H9 (cell line): ENCODE measurements at regions not wholly inside any gene's neighbourhood (a gene's known extent, or its start where the extent isn't known, plus 50 kb on each side); places are given as distances from the start of the nearest gene placed in this dataset.
"Not testable (repeated sequence)": the region's sequence is repeated elsewhere in the genome, so short reads cannot be mapped to it uniquely, and the experiment has no call there.

Experiments used
- DNase-seq: peaks from one replicate; pipeline ENCODE4 v3.0.0-alpha.2; 2017
- H2AFZ ChIP-seq: one replicate; pipeline ENCODE4 v1.6.1; 2013; ENCODE audit warnings: mild to moderate bottlenecking, low read length, control low read depth, moderate library complexity
- H2AK5ac ChIP-seq: 2 replicates; pipeline ENCODE4 v1.6.1; 2013; ENCODE audit warnings: low read length, control low read depth, mixed read lengths; ENCODE audit not compliant: insufficient read length
- H2BK120ac ChIP-seq: one replicate; pipeline ENCODE4 v1.6.1; 2013; ENCODE audit warnings: low read depth, mild to moderate bottlenecking, low read length, control low read depth, inconsistent platforms; ENCODE audit not compliant: poor library complexity, severe bottlenecking
- H2BK12ac ChIP-seq: 2 replicates; pipeline ENCODE4 v1.6.1; 2013; ENCODE audit warnings: low read length, control low read depth, mixed read lengths, low read depth; ENCODE audit not compliant: insufficient read length
- H2BK15ac ChIP-seq: 2 replicates; pipeline ENCODE4 v1.6.1; 2013; ENCODE audit warnings: low read depth, low read length, control low read depth
- H2BK20ac ChIP-seq: one replicate; pipeline ENCODE4 v1.6.1; 2013; ENCODE audit warnings: low read depth, mild to moderate bottlenecking, low read length, control low read depth, inconsistent platforms; ENCODE audit not compliant: poor library complexity, severe bottlenecking
- H2BK5ac ChIP-seq: 2 replicates; pipeline ENCODE4 v1.6.1; 2013; ENCODE audit warnings: low read length, control low read depth, mixed read lengths; ENCODE audit not compliant: insufficient read length
- H3K14ac ChIP-seq: 2 replicates; pipeline ENCODE4 v1.6.1; 2013; ENCODE audit warnings: low read length, control low read depth; ENCODE audit not compliant: insufficient read depth
- H3K18ac ChIP-seq: 2 replicates; pipeline ENCODE4 v1.6.1; 2013; ENCODE audit warnings: low read depth, mild to moderate bottlenecking, mixed read lengths, low read length, control low read depth; ENCODE audit not compliant: insufficient read length
- H3K23ac ChIP-seq: 2 replicates; pipeline ENCODE4 v1.6.1; 2013; ENCODE audit warnings: low read length, control low read depth, mixed read lengths, low read depth; ENCODE audit not compliant: insufficient read length
- H3K23me2 ChIP-seq: 2 replicates; pipeline ENCODE4 v1.6.1; 2013; ENCODE audit warnings: low read depth, mild to moderate bottlenecking, mixed read lengths, low read length, control low read depth; ENCODE audit not compliant: insufficient read length, poor library complexity, severe bottlenecking
- H3K27ac ChIP-seq: 2 replicates; pipeline ENCODE4 v1.5.1; 2013; ENCODE audit warnings: low read length, control low read depth, mixed read lengths, low read depth; ENCODE audit not compliant: insufficient read length
- H3K27me3 ChIP-seq: 2 replicates; pipeline ENCODE4 v1.6.1; 2013; ENCODE audit warnings: low read length, control low read depth, inconsistent platforms; ENCODE audit not compliant: insufficient read depth
- H3K4ac ChIP-seq: 2 replicates; pipeline ENCODE4 v1.6.1; 2013; ENCODE audit warnings: low read depth, mild to moderate bottlenecking, control low read depth, inconsistent platforms, low read length, moderate library complexity
- H3K4me1 ChIP-seq: 2 replicates; pipeline ENCODE4 v1.6.1; 2013; ENCODE audit warnings: low read length, control low read depth, inconsistent platforms; ENCODE audit not compliant: insufficient read depth
- H3K4me2 ChIP-seq: 2 replicates; pipeline ENCODE4 v1.6.1; 2013; ENCODE audit warnings: low read length, control low read depth, mixed read lengths; ENCODE audit not compliant: insufficient read length, insufficient read depth
- H3K56ac ChIP-seq: 2 replicates; pipeline ENCODE4 v1.6.1; 2013; ENCODE audit warnings: low read depth, mild to moderate bottlenecking, mixed read lengths, low read length, control low read depth; ENCODE audit not compliant: insufficient read length
- H3K79me1 ChIP-seq: 2 replicates; pipeline ENCODE4 v1.6.1; 2013; ENCODE audit warnings: low read depth, mild to moderate bottlenecking, moderate library complexity, low read length, control low read depth, inconsistent platforms; ENCODE audit not compliant: insufficient read depth, poor library complexity, severe bottlenecking
- H3K79me2 ChIP-seq: 2 replicates; pipeline ENCODE4 v1.6.1; 2013; ENCODE audit warnings: low read length, control low read depth, inconsistent platforms; ENCODE audit not compliant: insufficient read depth
- H3K9ac ChIP-seq: 2 replicates; pipeline ENCODE4 v1.6.1; 2013; ENCODE audit warnings: low read length, control low read depth, mixed read lengths; ENCODE audit not compliant: insufficient read length; ENCODE audit errors: extremely low read depth
- H3K9me3 ChIP-seq: one replicate; pipeline ENCODE4 v1.6.1; 2013; ENCODE audit warnings: low read depth, low read length, inconsistent platforms; ENCODE audit not compliant: control insufficient read depth
- H3T11ph ChIP-seq: one replicate; pipeline ENCODE4 v1.6.1; 2013; ENCODE audit warnings: mild to moderate bottlenecking, low read length, control low read depth, inconsistent platforms
- H4K20me1 ChIP-seq: one replicate; pipeline ENCODE4 v1.6.1; 2013; ENCODE audit not compliant: control insufficient read depth, insufficient read length, insufficient read depth
- H4K5ac ChIP-seq: 2 replicates; pipeline ENCODE4 v1.6.1; 2013; ENCODE audit warnings: low read depth, mild to moderate bottlenecking, mixed read lengths, low read length, control low read depth; ENCODE audit not compliant: insufficient read length
- H4K8ac ChIP-seq: replicated peaks from 2 replicates; pipeline ENCODE4 v1.6.1; 2013; ENCODE audit warnings: low read length, control low read depth, mixed read lengths, low read depth; ENCODE audit not compliant: insufficient read length
- H4K91ac ChIP-seq: 2 replicates; pipeline ENCODE4 v1.6.1; 2013; ENCODE audit warnings: low read depth, mild to moderate bottlenecking, moderate library complexity, mixed read lengths, low read length, control low read depth; ENCODE audit not compliant: insufficient read length
- H3K27ac Mint-ChIP-seq, 3 experiments: 2 replicates in 2 of 3; 3 replicates in 1 of 3; pipeline ENCODE4 v1.8.0; 2020 to 2021; ENCODE audit warnings: mixed read lengths in 3 of 3, mild to moderate bottlenecking in 1 of 3, moderate library complexity in 1 of 3
- H3K27me3 Mint-ChIP-seq: 2 replicates; pipeline ENCODE4 v1.8.0; 2021; ENCODE audit warnings: low read depth, mild to moderate bottlenecking, moderate library complexity, mixed read lengths
- H3K36me3 Mint-ChIP-seq, 3 experiments: 2 replicates in 2 of 3; 3 replicates in 1 of 3; pipeline ENCODE4 v1.8.0; 2020 to 2021; ENCODE audit warnings: low read depth in 3 of 3, mixed read lengths in 3 of 3; ENCODE audit not compliant: insufficient read depth in 1 of 3
- H3K4me1 Mint-ChIP-seq, 2 experiments: 2 replicates each; pipeline ENCODE4 v1.8.0; 2020; ENCODE audit warnings: mixed read lengths in 2 of 2
- H3K4me3 Mint-ChIP-seq, 2 experiments: 2 replicates in 1 of 2; 3 replicates in 1 of 2; pipeline ENCODE4 v1.8.0; 2020 to 2021; ENCODE audit warnings: mild to moderate bottlenecking in 2 of 2, mixed read lengths in 2 of 2, moderate library complexity in 1 of 2
- H3K9me3 Mint-ChIP-seq, 2 experiments: 2 replicates in 1 of 2; 3 replicates in 1 of 2; pipeline ENCODE4 v1.8.0; 2020; ENCODE audit warnings: mild to moderate bottlenecking in 2 of 2, mixed read lengths in 2 of 2, moderate library complexity in 1 of 2
- WGBS: extraction: QIAGEN DNeasy Blood & Tissue Kit; methylation state at CpG from one replicate; pipeline ENCODE4 v1.1.7; 2013; ENCODE audit warnings: missing lambda C conversion rate, low lambda C conversion rate, mixed read lengths; ENCODE audit not compliant: insufficient read length; ENCODE audit errors: extremely low coverage; 5-methylcytosine and 5-hydroxymethylcytosine counted together

DNA sequence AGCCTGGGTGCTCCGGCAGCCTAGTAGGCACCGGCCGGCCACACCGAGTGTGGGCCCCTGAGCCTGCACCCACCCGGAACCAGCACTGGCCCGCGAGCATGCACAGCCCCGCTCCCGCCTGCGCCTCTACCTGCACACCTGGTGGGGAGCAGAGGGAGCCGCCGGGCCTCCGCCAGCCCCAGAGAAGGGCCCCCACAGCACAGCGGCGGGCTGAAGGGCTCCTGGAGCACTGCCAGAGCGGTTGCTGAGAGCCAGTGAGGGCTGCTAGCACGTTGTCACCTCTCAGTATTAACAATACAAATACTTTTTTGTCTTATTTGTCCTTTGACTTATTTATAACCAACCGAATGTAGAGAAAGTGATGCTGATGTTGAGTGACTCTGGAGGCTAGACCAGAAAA lies 842.4 kb upstream of the TPTE start:
- not testable (repeated sequence) for DNase-seq, H3K4ac ChIP-seq, H3K79me1 ChIP-seq, H3K4me2 ChIP-seq, H2BK5ac ChIP-seq, H4K8ac ChIP-seq, H4K5ac ChIP-seq, H3K9me3 ChIP-seq, H3K27me3 Mint-ChIP-seq, H2BK12ac ChIP-seq, H3T11ph ChIP-seq, H3K23me2 ChIP-seq, H2BK20ac ChIP-seq, H4K91ac ChIP-seq, H2BK120ac ChIP-seq, H3K27me3 ChIP-seq, H3K79me2 ChIP-seq, H2AK5ac ChIP-seq, H2BK15ac ChIP-seq, H3K23ac ChIP-seq, H3K4me1 Mint-ChIP-seq, H3K9ac ChIP-seq, H3K56ac ChIP-seq, H3K4me1 ChIP-seq, H3K36me3 Mint-ChIP-seq, H3K4me3 Mint-ChIP-seq, H3K18ac ChIP-seq, H4K20me1 ChIP-seq, H2AFZ ChIP-seq, H3K14ac ChIP-seq, H3K27ac Mint-ChIP-seq, H3K27ac ChIP-seq
- H3K9me3 Mint-ChIP-seq, result peaks cover 12% of the 10 kb centered on the region in 2 experiments; a peak in 3 of 5 replicates
- no CpG with 5 or more reads among the region's 18 CpGs for WGBS

DNA sequence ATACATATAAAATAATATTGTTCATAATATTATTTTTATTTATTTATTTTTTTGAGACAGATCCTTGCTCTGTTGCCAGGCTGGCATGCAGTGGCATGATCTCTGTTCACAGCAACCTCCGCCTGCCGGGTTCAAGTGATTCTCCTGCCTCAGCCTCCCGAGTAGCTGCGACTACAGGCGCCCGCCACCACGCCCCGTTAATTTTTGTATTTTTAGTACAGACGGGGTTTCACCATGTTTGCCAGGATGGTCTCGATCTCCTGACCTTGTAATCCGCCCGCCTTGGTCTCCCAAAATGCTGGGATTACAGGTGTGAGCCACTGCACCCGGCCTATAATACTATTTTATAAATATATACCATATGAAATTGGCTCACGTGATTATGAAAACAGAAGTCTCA lies 832.4 kb upstream of the TPTE start:
- not testable (repeated sequence) for H3T11ph ChIP-seq, H3K79me2 ChIP-seq, H3K79me1 ChIP-seq, DNase-seq, H3K4ac ChIP-seq, H3K27ac Mint-ChIP-seq, H3K23ac ChIP-seq, H4K20me1 ChIP-seq, H4K91ac ChIP-seq, H2AK5ac ChIP-seq, H4K5ac ChIP-seq, H3K27me3 Mint-ChIP-seq, H3K4me1 ChIP-seq, H2BK12ac ChIP-seq, H3K18ac ChIP-seq, H3K4me3 Mint-ChIP-seq, H3K4me1 Mint-ChIP-seq, H2BK120ac ChIP-seq, H3K56ac ChIP-seq, H2BK15ac ChIP-seq, H2BK5ac ChIP-seq, H3K4me2 ChIP-seq, H3K36me3 Mint-ChIP-seq, H3K9me3 Mint-ChIP-seq, H2AFZ ChIP-seq, H3K23me2 ChIP-seq, H3K9ac ChIP-seq, H3K27me3 ChIP-seq, H2BK20ac ChIP-seq, H4K8ac ChIP-seq, H3K14ac ChIP-seq, H3K27ac ChIP-seq, H3K9me3 ChIP-seq
- no CpG with 5 or more reads among the region's 14 CpGs for WGBS
